H9 (cell line): ENCODE measurements at regions not wholly inside any gene's neighbourhood (a gene's known extent, or its start where the extent isn't known, plus 50 kb on each side); places are given as distances from the start of the nearest gene placed in this dataset.

ENCODE experiments used
- DNase-seq: peaks from one replicate; pipeline ENCODE4 v3.0.0-alpha.2; 2017
- H2AFZ ChIP-seq: one replicate; pipeline ENCODE4 v1.6.1; 2013; ENCODE audit warnings: mild to moderate bottlenecking, low read length, control low read depth, moderate library complexity
- H2AK5ac ChIP-seq: 2 replicates; pipeline ENCODE4 v1.6.1; 2013; ENCODE audit warnings: low read length, control low read depth, mixed read lengths; ENCODE audit not compliant: insufficient read length
- H2BK120ac ChIP-seq: one replicate; pipeline ENCODE4 v1.6.1; 2013; ENCODE audit warnings: low read depth, mild to moderate bottlenecking, low read length, control low read depth, inconsistent platforms; ENCODE audit not compliant: poor library complexity, severe bottlenecking
- H2BK12ac ChIP-seq: 2 replicates; pipeline ENCODE4 v1.6.1; 2013; ENCODE audit warnings: low read length, control low read depth, mixed read lengths, low read depth; ENCODE audit not compliant: insufficient read length
- H2BK15ac ChIP-seq: 2 replicates; pipeline ENCODE4 v1.6.1; 2013; ENCODE audit warnings: low read depth, low read length, control low read depth
- H2BK20ac ChIP-seq: one replicate; pipeline ENCODE4 v1.6.1; 2013; ENCODE audit warnings: low read depth, mild to moderate bottlenecking, low read length, control low read depth, inconsistent platforms; ENCODE audit not compliant: poor library complexity, severe bottlenecking
- H2BK5ac ChIP-seq: 2 replicates; pipeline ENCODE4 v1.6.1; 2013; ENCODE audit warnings: low read length, control low read depth, mixed read lengths; ENCODE audit not compliant: insufficient read length
- H3K14ac ChIP-seq: 2 replicates; pipeline ENCODE4 v1.6.1; 2013; ENCODE audit warnings: low read length, control low read depth; ENCODE audit not compliant: insufficient read depth
- H3K18ac ChIP-seq: 2 replicates; pipeline ENCODE4 v1.6.1; 2013; ENCODE audit warnings: low read depth, mild to moderate bottlenecking, mixed read lengths, low read length, control low read depth; ENCODE audit not compliant: insufficient read length
- H3K23ac ChIP-seq: 2 replicates; pipeline ENCODE4 v1.6.1; 2013; ENCODE audit warnings: low read length, control low read depth, mixed read lengths, low read depth; ENCODE audit not compliant: insufficient read length
- H3K23me2 ChIP-seq: 2 replicates; pipeline ENCODE4 v1.6.1; 2013; ENCODE audit warnings: low read depth, mild to moderate bottlenecking, mixed read lengths, low read length, control low read depth; ENCODE audit not compliant: insufficient read length, poor library complexity, severe bottlenecking
- H3K27ac ChIP-seq: 2 replicates; pipeline ENCODE4 v1.5.1; 2013; ENCODE audit warnings: low read length, control low read depth, mixed read lengths, low read depth; ENCODE audit not compliant: insufficient read length
- H3K27me3 ChIP-seq: 2 replicates; pipeline ENCODE4 v1.6.1; 2013; ENCODE audit warnings: low read length, control low read depth, inconsistent platforms; ENCODE audit not compliant: insufficient read depth
- H3K4ac ChIP-seq: 2 replicates; pipeline ENCODE4 v1.6.1; 2013; ENCODE audit warnings: low read depth, mild to moderate bottlenecking, control low read depth, inconsistent platforms, low read length, moderate library complexity
- H3K4me1 ChIP-seq: 2 replicates; pipeline ENCODE4 v1.6.1; 2013; ENCODE audit warnings: low read length, control low read depth, inconsistent platforms; ENCODE audit not compliant: insufficient read depth
- H3K4me2 ChIP-seq: 2 replicates; pipeline ENCODE4 v1.6.1; 2013; ENCODE audit warnings: low read length, control low read depth, mixed read lengths; ENCODE audit not compliant: insufficient read length, insufficient read depth
- H3K56ac ChIP-seq: 2 replicates; pipeline ENCODE4 v1.6.1; 2013; ENCODE audit warnings: low read depth, mild to moderate bottlenecking, mixed read lengths, low read length, control low read depth; ENCODE audit not compliant: insufficient read length
- H3K79me1 ChIP-seq: 2 replicates; pipeline ENCODE4 v1.6.1; 2013; ENCODE audit warnings: low read depth, mild to moderate bottlenecking, moderate library complexity, low read length, control low read depth, inconsistent platforms; ENCODE audit not compliant: insufficient read depth, poor library complexity, severe bottlenecking
- H3K79me2 ChIP-seq: 2 replicates; pipeline ENCODE4 v1.6.1; 2013; ENCODE audit warnings: low read length, control low read depth, inconsistent platforms; ENCODE audit not compliant: insufficient read depth
- H3K9ac ChIP-seq: 2 replicates; pipeline ENCODE4 v1.6.1; 2013; ENCODE audit warnings: low read length, control low read depth, mixed read lengths; ENCODE audit not compliant: insufficient read length; ENCODE audit errors: extremely low read depth
- H3K9me3 ChIP-seq: one replicate; pipeline ENCODE4 v1.6.1; 2013; ENCODE audit warnings: low read depth, low read length, inconsistent platforms; ENCODE audit not compliant: control insufficient read depth
- H3T11ph ChIP-seq: one replicate; pipeline ENCODE4 v1.6.1; 2013; ENCODE audit warnings: mild to moderate bottlenecking, low read length, control low read depth, inconsistent platforms
- H4K20me1 ChIP-seq: one replicate; pipeline ENCODE4 v1.6.1; 2013; ENCODE audit not compliant: control insufficient read depth, insufficient read length, insufficient read depth
- H4K5ac ChIP-seq: 2 replicates; pipeline ENCODE4 v1.6.1; 2013; ENCODE audit warnings: low read depth, mild to moderate bottlenecking, mixed read lengths, low read length, control low read depth; ENCODE audit not compliant: insufficient read length
- H4K8ac ChIP-seq: replicated peaks from 2 replicates; pipeline ENCODE4 v1.6.1; 2013; ENCODE audit warnings: low read length, control low read depth, mixed read lengths, low read depth; ENCODE audit not compliant: insufficient read length
- H4K91ac ChIP-seq: 2 replicates; pipeline ENCODE4 v1.6.1; 2013; ENCODE audit warnings: low read depth, mild to moderate bottlenecking, moderate library complexity, mixed read lengths, low read length, control low read depth; ENCODE audit not compliant: insufficient read length
- H3K27ac Mint-ChIP-seq, 3 experiments: 2 replicates in 2 of 3; 3 replicates in 1 of 3; pipeline ENCODE4 v1.8.0; 2020 to 2021; ENCODE audit warnings: mixed read lengths in 3 of 3, mild to moderate bottlenecking in 1 of 3, moderate library complexity in 1 of 3
- H3K27me3 Mint-ChIP-seq: 2 replicates; pipeline ENCODE4 v1.8.0; 2021; ENCODE audit warnings: low read depth, mild to moderate bottlenecking, moderate library complexity, mixed read lengths
- H3K36me3 Mint-ChIP-seq, 3 experiments: 2 replicates in 2 of 3; 3 replicates in 1 of 3; pipeline ENCODE4 v1.8.0; 2020 to 2021; ENCODE audit warnings: low read depth in 3 of 3, mixed read lengths in 3 of 3; ENCODE audit not compliant: insufficient read depth in 1 of 3
- H3K4me1 Mint-ChIP-seq, 2 experiments: 2 replicates each; pipeline ENCODE4 v1.8.0; 2020; ENCODE audit warnings: mixed read lengths in 2 of 2
- H3K4me3 Mint-ChIP-seq, 2 experiments: 2 replicates in 1 of 2; 3 replicates in 1 of 2; pipeline ENCODE4 v1.8.0; 2020 to 2021; ENCODE audit warnings: mild to moderate bottlenecking in 2 of 2, mixed read lengths in 2 of 2, moderate library complexity in 1 of 2
- H3K9me3 Mint-ChIP-seq, 2 experiments: 2 replicates in 1 of 2; 3 replicates in 1 of 2; pipeline ENCODE4 v1.8.0; 2020; ENCODE audit warnings: mild to moderate bottlenecking in 2 of 2, mixed read lengths in 2 of 2, moderate library complexity in 1 of 2
- WGBS: extraction: QIAGEN DNeasy Blood & Tissue Kit; methylation state at CpG from one replicate; pipeline ENCODE4 v1.1.7; 2013; ENCODE audit warnings: missing lambda C conversion rate, low lambda C conversion rate, mixed read lengths; ENCODE audit not compliant: insufficient read length; ENCODE audit errors: extremely low coverage; 5-methylcytosine and 5-hydroxymethylcytosine counted together
- TF ChIP-seq, protein P1 (sequence below): fragments of 200-600 bp; sonication (generic); conservative IDR thresholded peaks from 3 replicates; pipeline ENCODE4 v1.8.0; 2021; ENCODE audit warnings: antibody characterized with exemption, mild to moderate bottlenecking

DNA sequence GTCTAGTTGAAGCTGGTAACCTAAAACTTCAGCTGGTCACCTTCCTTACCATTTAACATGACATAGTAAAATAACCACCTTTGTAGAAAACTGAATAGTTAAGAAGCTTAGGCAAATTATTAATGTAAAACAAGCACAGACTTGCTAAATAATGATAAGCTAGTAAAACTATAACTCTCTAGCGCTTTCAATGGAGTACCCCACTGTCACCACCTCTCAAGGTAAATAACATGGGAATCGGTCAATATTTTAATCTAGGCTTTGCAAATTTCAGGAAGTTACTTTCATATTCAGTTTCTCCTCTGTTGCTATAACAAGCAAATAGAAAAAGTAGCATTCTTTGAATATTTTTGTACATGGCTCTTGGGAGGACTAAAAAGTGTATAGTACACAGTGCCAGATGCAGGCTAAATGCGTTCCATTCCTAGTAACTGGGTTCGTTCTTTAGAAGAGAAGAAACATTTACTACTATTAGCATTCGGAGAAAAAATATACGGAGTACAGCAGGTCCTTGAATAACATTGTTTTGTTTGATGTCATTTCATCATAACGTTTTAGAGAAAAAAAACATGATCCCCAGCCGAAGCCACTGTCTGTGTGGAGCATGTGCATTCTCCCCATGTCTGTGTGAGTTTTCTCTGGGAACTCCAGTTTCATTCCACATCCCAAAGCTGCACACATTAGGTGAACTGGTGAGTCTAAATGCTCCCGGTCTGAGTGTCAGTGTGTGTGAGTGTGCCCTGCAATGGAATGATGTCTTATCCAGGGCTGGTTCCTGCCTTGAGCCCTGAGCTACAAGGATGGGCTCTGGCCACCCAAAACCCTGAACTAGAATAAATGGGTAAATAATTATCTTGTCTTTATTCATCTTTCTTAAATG lies 52.5 kb downstream of the EPRS1 start:
- Histone ChIP-seq H3K4me1 (no peaks in the 10 kb centered on the region), H3K14ac (no peak overlapping the region), H3K56ac (no peak overlapping the region), H3K79me1 (no peaks in the 10 kb centered on the region), H2BK15ac (no peak overlapping the region), H4K91ac (no peak overlapping the region), H3T11ph (no peak overlapping the region), H3K9me3 (no peaks in the 10 kb centered on the region), H4K8ac (no peak overlapping the region), H3K27me3 (no peaks in the 10 kb centered on the region), H3K18ac (no peak overlapping the region), H4K20me1 (no peaks in the 10 kb centered on the region), H3K23me2 (no peaks in the 10 kb centered on the region), H2BK120ac (no peak overlapping the region), H3K4ac (no peak overlapping the region), H3K79me2 (no peaks in the 10 kb centered on the region), H2BK12ac (no peak overlapping the region), H3K9ac (no peak overlapping the region), H2AK5ac (no peak overlapping the region), H2AFZ (no peak overlapping the region), H3K27ac (no peak overlapping the region), H2BK5ac (no peak overlapping the region), H2BK20ac (no peak overlapping the region), H4K5ac (no peak overlapping the region), H3K4me2 (no peak overlapping the region), H3K23ac (no peak overlapping the region)
- H3K36me3 Mint-ChIP-seq, result peaks cover 6 to 45% (median 28%) of the 10 kb centered on the region in 3 experiments; a peak in 6 of 7 replicates
- no peaks in the 10 kb centered on the region for H3K27me3 Mint-ChIP-seq
- H3K27ac Mint-ChIP-seq, result peak overlapping the region in 2 of 3 experiments; percentile 32 to 35; a peak in 1 of 7 replicates
- TF ChIP-seq, protein P1, sequence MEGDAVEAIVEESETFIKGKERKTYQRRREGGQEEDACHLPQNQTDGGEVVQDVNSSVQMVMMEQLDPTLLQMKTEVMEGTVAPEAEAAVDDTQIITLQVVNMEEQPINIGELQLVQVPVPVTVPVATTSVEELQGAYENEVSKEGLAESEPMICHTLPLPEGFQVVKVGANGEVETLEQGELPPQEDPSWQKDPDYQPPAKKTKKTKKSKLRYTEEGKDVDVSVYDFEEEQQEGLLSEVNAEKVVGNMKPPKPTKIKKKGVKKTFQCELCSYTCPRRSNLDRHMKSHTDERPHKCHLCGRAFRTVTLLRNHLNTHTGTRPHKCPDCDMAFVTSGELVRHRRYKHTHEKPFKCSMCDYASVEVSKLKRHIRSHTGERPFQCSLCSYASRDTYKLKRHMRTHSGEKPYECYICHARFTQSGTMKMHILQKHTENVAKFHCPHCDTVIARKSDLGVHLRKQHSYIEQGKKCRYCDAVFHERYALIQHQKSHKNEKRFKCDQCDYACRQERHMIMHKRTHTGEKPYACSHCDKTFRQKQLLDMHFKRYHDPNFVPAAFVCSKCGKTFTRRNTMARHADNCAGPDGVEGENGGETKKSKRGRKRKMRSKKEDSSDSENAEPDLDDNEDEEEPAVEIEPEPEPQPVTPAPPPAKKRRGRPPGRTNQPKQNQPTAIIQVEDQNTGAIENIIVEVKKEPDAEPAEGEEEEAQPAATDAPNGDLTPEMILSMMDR, result no peak
- no peaks in the 10 kb centered on the region for H3K4me1 Mint-ChIP-seq
- no peak for DNase-seq
- WGBS, result no CpG with 5 or more reads among the region's 9 CpGs
- no peaks in the 10 kb centered on the region for H3K9me3 Mint-ChIP-seq
- H3K4me3 Mint-ChIP-seq, result no peak overlapping the region
